Medulla oblongata (tissue), 1 donor: ENCODE measurements at regions not wholly inside any gene's neighbourhood (a gene's known extent, or its start where the extent isn't known, plus 50 kb on each side); places are given as distances from the start of the nearest gene placed in this dataset.
"Not testable (repeated sequence)": the region's sequence is repeated elsewhere in the genome, so short reads cannot be mapped to it uniquely, and the experiment has no call there.

ENCODE experiments used
- DNase-seq: peaks from one replicate; pipeline ENCODE4 v3.0.0-alpha.2; 2015; ENCODE audit errors: extremely low spot score

DNA sequence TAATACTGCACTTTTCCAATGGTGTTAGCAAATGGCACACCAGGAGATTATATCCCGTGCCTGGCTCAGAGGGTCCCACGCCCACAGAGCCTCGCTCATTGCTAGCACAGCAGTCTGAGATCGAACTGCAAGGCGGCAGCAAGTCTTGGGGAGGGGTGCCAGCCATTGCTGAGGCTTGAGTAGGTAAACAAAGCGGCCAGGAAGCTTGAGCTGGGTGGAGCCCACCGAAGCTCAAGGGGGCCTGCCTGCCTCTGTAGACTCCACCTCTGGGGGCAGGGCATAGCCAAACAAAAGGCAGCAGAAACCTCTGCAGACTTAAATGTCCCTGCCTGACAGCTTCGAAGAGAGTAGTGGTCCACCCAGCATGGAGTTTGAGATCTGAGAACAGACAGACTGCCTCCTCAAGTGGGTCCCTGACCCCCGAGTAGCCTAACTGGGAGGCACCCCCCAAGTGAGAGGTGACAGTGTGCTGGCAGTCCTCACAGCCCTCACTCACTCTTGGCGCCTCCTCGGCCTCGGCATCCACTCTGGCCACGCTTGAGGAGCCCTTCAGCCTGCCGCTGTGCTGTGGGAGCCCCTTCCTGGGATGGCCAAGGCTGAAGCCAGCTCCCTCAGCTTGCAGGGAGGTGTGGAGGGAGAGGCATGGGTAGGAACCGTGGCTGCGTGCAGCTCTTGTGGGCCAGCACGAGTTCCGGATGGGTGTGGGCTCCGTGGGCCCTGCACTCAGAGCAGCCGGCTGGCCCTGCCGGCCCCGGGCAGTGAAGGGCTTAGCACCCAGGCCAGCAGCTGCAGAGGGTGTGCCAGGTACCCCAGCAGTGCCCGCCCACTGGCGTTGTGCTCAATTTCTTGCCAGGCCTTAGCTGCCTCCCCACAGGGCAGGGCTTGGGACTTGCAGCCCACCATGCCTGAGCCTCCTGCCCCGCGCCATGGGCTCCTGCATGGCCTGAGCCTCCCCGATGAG, 188.0 kb downstream of the MMUT start:
- not testable (repeated sequence) for DNase-seq

DNA sequence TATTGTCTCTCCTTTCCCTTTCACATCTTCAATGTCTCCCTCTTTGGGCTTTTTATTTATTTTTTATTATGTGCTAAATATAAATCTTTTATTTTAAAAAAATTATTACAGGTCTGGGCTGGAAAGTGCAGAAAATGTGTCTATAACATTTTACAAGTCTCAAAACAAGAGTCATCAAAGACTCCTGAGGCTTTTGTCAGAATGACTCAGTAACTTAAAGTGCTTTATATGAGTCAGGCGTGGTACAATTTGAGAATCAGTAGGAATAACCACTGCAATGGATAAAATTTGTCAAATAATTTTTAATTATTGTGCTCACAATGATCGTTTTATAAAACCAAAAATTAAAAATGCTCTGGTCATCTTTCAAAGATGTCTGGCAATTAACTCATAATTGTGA, 193.9 kb downstream of the MMUT start:
- DNase-seq, result no peak

GRCh38 chr6:49264909-49265308, 198.1 kb downstream of the MMUT start:
- DNase-seq, result no peak

DNA sequence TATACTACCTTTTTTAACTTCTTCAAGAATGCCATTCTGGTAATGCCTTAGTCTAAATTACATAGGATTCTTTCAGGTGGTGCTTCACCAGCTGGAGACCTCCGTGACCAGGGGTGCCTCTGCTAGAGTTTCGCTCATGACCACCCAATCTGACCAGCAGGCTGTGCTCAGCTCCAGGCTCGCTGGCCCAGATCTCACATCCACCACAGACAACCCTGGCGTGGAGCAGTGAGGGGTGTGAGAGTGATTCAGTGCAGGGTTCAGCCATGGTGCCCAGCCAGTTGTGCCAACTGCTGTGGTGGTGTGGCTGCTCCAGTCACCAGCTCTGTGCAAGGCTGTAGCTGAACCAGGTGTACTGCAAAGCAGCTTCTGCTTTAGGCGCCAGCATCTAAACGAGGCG, 198.6 kb downstream of the MMUT start:
- no peak for DNase-seq

DNA sequence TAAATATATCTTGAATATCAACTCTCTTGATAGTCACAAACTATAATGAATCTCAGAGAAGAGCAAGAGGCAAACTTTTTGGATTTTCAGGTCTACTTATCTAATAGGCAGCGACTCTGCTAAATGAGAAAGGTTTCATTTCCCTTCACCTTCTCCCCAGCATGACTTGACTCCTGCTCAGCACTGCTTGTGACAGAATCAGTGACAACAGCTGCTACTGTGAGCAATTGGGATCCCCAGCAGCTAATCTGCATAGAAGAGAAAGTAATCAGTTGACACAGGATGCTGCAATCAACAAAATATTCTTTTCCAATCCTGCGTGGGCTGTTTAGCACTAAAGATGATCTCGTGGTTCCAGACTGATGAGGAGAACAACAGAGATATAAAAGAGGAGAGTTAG, 205.5 kb downstream of the MMUT start:
- no peak for DNase-seq

- DNase-seq, result no peak
Observed at GRCh38 chr6:49255335-49255734, 207.7 kb downstream of the MMUT start.

GRCh38 chr6:49252901-49253300, 210.2 kb downstream of the MMUT start:
- DNase-seq, result no peak

GRCh38 chr6:49233483-49233882, 229.6 kb downstream of the MMUT start:
- no peak for DNase-seq

- DNase-seq, result no peak
Observed at GRCh38 chr6:49225471-49225870, 237.6 kb downstream of the MMUT start.

DNA sequence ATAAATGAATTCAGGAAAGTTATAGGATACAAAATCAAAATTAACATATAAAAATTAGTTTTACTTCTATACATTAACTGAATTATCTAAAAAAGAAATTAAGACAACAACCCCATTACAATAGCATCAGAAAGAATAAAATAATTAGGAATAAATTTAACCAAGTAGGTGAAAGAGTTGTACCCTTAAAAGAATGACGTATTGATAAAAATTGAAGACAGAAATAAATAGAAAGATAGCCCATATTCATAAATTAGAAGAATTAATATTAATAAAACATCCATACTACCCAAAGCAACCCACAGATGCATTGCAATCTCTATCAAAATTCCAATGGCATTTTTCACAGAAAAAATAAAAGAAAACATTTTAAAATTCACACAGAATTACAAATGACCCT, 242.8 kb downstream of the MMUT start:
- no peak for DNase-seq

DNA sequence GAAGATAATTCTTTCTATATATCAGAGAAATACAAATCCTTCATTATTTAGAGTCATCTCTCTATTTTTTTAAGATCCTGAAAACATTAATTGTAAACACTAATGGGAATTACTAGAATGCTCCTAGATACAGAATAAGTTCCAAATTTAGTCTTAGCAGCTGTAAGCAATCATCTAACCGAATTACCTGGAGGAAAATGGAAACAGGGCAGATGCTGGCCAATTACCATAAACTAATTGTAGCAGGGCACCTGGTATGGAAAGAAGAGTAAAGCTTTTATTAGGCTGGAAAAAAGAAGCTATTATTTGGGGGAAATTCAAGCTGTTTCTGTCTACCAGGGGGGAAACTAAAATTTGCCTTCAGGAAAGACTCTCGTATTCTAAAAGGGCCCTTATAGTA, 257.5 kb downstream of the MMUT start:
- DNase-seq, result no peak

DNA sequence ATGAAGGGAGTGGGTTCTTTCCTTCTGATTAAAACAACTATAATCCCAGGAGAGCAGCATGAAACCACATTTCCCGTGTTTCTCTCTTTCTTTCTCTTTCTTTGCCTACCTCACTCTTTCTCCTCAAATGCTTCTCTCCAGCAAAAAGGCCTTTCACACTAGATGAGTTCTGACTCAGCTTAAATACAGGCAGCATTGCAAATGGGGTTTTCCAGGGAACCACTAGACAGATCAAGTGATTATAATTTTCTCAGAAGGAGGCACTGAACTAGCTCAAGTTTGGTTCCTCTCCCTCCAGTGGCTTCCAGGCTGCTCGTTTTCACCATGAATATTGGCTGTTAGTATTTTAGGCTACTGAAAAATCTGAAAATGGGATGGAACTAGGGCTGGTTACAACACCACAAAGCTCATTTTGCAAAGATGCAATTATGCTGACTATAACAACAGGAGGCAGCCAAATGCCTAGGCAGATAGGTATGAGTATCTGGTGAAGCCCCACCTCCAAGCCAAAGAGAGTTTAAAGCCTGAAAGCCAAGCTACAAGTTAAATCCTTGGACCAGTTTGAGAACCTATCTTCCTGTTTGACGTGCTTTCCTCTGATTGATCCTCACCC, 260.0 kb downstream of the MMUT start:
- DNase-seq, result no peak

DNA sequence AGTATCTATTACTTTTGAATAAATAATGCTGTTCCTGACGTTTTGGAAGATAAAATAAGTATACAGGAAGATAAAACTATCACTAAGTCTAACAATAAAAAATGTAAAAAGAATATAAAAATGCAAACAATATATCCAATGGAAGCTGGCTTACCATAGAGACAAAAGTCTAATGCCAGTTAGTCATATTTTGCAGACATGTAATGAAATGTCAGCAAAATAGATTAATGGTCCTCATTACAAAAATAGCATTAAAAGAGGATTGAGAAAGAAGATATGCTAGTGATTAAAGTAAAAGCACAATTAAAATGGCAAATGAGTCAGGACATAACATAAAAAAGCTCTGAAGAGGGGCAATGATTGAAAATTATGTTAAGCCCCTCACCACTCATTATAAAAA, 265.0 kb downstream of the MMUT start:
- DNase-seq, result no peak

- not testable (repeated sequence) for DNase-seq
Observed at GRCh38 chr6:49162379-49162778, 300.7 kb downstream of the MMUT start.

GRCh38 chr6:49155316-49155715, 307.7 kb downstream of the MMUT start:
- DNase-seq, result no peak

DNA sequence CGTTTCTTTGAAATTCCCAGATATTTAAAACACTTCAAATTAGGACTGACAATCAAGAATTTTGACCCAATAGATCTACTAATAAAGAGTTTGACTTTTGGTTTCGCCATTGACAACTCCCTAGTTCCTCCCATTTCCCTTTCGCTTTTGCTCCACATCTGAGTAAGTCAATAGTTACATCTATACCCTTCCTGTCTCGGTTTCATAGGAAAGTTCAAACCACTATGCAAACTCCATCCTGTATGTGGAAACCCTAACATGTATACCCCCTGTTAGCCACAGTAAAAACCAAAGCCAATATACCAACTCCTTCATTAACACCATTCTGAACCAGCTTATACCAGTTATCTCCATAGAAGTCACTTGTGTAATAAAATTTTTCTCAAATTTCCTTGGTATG, 311.1 kb downstream of the MMUT start:
- DNase-seq, result no peak

DNA sequence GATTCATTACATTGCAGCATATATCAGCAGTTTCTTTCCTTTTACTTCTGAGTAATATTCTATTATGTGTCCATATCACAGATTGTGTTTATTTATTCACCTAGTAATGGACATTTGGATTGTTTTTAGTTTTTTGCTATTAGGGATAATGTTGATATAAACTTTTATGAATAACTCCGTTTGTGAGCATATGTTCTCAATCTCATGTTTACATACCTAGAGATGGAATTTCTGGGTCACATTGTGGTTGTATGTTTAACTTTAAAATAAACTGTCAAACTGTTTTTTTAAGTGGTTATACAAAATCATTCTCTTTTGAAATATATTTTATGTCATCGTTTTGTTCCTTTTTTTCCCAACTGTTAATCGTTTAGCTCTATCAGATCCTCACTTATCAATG, 311.6 kb downstream of the MMUT start:
- no peak for DNase-seq

DNA sequence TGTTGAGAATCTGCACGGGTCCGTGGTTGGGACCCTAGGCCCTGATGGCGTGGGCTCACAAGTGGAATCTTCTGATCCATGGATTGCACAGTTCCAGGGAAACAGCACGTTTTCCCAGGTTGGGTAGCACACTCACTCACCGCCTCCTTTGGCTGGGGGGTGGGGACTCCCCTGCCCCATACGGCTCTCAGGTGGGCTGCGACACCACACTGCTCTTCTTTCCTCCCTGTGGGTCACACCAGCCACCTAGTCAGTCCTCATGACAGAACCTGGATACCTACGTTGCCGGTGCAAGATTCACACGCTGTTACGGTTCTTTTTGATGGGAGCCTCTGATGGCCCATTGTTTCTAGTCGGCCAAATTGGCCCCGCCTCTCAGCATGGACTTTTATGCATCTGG, 312.0 kb downstream of the MMUT start:
- no peak for DNase-seq

GRCh38 chr6:49145280-49145679, 317.8 kb downstream of the MMUT start:
- no peak for DNase-seq

- no peak for DNase-seq
Observed at GRCh38 chr6:49142421-49143151, 320.5 kb downstream of the MMUT start.

- DNase-seq, result no peak
Observed at GRCh38 chr6:49121970-49122369, 341.1 kb downstream of the MMUT start.

DNA sequence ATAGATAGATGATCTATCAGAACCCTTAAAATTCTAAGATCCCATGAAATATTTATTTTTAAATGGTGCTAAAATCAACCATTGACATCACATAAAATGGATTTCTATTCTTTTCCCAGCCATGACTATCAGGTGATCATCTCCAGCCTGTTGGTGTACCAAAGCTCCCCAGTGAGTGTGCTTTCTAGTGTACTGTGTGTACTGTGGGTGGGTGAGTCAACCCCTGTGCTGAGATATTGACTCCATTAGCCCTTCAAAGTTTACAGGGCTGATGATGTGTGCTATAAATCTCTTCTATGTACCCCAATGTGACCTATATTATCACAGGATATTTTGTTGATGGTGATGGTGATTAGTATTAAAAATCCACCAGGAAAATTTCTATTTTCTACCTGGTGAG, 344.6 kb downstream of the MMUT start:
- no peak for DNase-seq

- DNase-seq, result no peak
Observed at GRCh38 chr6:49110916-49111315, 352.1 kb downstream of the MMUT start.
